ENCODE measurements at regions not wholly inside any gene's neighbourhood (a gene's known extent, or its start where the extent isn't known, plus 50 kb on each side); places are given as distances from the start of the nearest gene placed in this dataset.

GRCh38 chr11:79670882-79671281, 230.1 kb upstream of the TENM4 start:
- TF ChIP-seq USF2 (IDR thresholded peaks at IDR 0.05; ENCODE audit: low read length) (no peak), CTCF (IDR thresholded peaks at IDR 0.05; ENCODE audit: control extremely low read depth in 1 of 3, insufficient read depth in 1 of 3, low read depth in 1 of 3, low read length in 3 of 3) (no peak), ASH2L (IDR thresholded peaks at IDR 0.05; ENCODE audit: low read length) (no peak), POLR2AphosphoS5 (IDR thresholded peaks at IDR 0.05; ENCODE audit: low read depth, low read length) (no peak), TAF1 (IDR thresholded peaks at IDR 0.05; ENCODE audit: low read depth, low read length) (no peak), ATF2 (IDR thresholded peaks at IDR 0.05; ENCODE audit: low read length) (no peak), EZH2 (IDR thresholded peaks at IDR 0.05; ENCODE audit: low read depth, low read length, severe bottlenecking) (no peak), GABPA (IDR thresholded peaks at IDR 0.05; ENCODE audit: borderline replicate concordance, insufficient read depth, low read length) (no peak), JUN (IDR thresholded peaks at IDR 0.05; ENCODE audit: low read depth, low read length) (no peak)

Data from H1 (cell line).